AG10803 (cell line): ENCODE measurements at regions not wholly inside any gene's neighbourhood (a gene's known extent, or its start where the extent isn't known, plus 50 kb on each side); places are given as distances from the start of the nearest gene placed in this dataset.

Experiments used
- DNase-seq: peaks from one replicate; pipeline ENCODE4 v3.0.0; 2010; ENCODE audit warnings: low read depth
- H3K4me3 ChIP-seq: 2 replicates; pipeline ENCODE4 v1.5.1; 2011; ENCODE audit warnings: mild to moderate bottlenecking, low read length, control low read depth
- TF ChIP-seq, protein P1 (sequence below): conservative IDR thresholded peaks from 2 replicates; pipeline ENCODE4 v1.5.1; 2011; ENCODE audit warnings: mild to moderate bottlenecking, low read length, control low read depth, inconsistent platforms

- no peak overlapping the region for H3K4me3 ChIP-seq
- DNase-seq: no peak
- TF ChIP-seq, protein P1, sequence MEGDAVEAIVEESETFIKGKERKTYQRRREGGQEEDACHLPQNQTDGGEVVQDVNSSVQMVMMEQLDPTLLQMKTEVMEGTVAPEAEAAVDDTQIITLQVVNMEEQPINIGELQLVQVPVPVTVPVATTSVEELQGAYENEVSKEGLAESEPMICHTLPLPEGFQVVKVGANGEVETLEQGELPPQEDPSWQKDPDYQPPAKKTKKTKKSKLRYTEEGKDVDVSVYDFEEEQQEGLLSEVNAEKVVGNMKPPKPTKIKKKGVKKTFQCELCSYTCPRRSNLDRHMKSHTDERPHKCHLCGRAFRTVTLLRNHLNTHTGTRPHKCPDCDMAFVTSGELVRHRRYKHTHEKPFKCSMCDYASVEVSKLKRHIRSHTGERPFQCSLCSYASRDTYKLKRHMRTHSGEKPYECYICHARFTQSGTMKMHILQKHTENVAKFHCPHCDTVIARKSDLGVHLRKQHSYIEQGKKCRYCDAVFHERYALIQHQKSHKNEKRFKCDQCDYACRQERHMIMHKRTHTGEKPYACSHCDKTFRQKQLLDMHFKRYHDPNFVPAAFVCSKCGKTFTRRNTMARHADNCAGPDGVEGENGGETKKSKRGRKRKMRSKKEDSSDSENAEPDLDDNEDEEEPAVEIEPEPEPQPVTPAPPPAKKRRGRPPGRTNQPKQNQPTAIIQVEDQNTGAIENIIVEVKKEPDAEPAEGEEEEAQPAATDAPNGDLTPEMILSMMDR: no peak
Observed at GRCh38 chr15:54707805-54708752, 488.7 kb downstream of the RSL24D1 start.

GRCh38 chr15:54687628-54688027 lies 509.1 kb downstream of the RSL24D1 start:
- no peak overlapping the region for H3K4me3 ChIP-seq
- DNase-seq: no peak
- TF ChIP-seq, protein P1: no peak
